ENCODE measurements at regions not wholly inside any gene's neighbourhood (a gene's known extent, or its start where the extent isn't known, plus 50 kb on each side); places are given as distances from the start of the nearest gene placed in this dataset.

- no peaks in the 10 kb centered on the region for H3K36me3 ChIP-seq
- peak overlapping the region; percentile 23 to 62 (median 31) for H3K27ac ChIP-seq
- intact Hi-C loops (cut with DNase I) = no loop called here
- H3K9me3 ChIP-seq = no peaks in the 10 kb centered on the region
- TF ChIP-seq POLR2A (IDR thresholded peaks at IDR 0.05) (no peak), CTCF (IDR thresholded peaks at IDR 0.05) (no peak)
- H3K4me1 ChIP-seq = peaks cover 12 to 17% of the 10 kb centered on the region in 2 donors
- no peak for DNase-seq
- no peak overlapping the region for H3K4me3 ChIP-seq (replicated peaks in 1 of 3)
- WGBS, 2 donors = 74 to 77% methylated on average over 7 of the region's 7 CpGs
- no peaks in the 10 kb centered on the region for H3K27me3 ChIP-seq
These were observed 129.4 kb upstream of the DST start for GRCh38 chr6:56771929-56772607.

GRCh38 chr6:56771189-56771588, 128.5 kb upstream of the DST start:
- intact Hi-C loops (cut with DNase I) = no loop called here
- TF ChIP-seq CTCF (IDR thresholded peaks at IDR 0.05) = no peak
- TF ChIP-seq POLR2A (IDR thresholded peaks at IDR 0.05) = no peak

GRCh38 chr6:56770011-56770520, 127.4 kb upstream of the DST start:
- TF ChIP-seq CTCF (IDR thresholded peaks at IDR 0.05) (no peak), POLR2A (IDR thresholded peaks at IDR 0.05) (no peak)
- intact Hi-C loops (cut with DNase I) = no loop called here
- WGBS, 2 donors = 85 to 93% methylated on average over 2 of the region's 2 CpGs
- Histone ChIP-seq H3K4me1 (peaks cover 12 to 20% of the 10 kb centered on the region in 2 donors), H3K9me3 (no peaks in the 10 kb centered on the region), H3K27ac (no peak overlapping the region), H3K4me3 (replicated peaks in 1 of 3) (no peak overlapping the region), H3K36me3 (no peaks in the 10 kb centered on the region), H3K27me3 (no peaks in the 10 kb centered on the region)
- no peak for DNase-seq

More at GRCh38 chr6:56771189-56771588, 128.5 kb upstream of the DST start:
- H3K4me1 ChIP-seq = peaks cover 12 to 20% of the 10 kb centered on the region in 2 donors
- H3K27me3 ChIP-seq = no peaks in the 10 kb centered on the region
- H3K4me3 ChIP-seq (replicated peaks in 1 of 3) = no peak overlapping the region
- DNase-seq = no peak
- H3K27ac ChIP-seq = no peak overlapping the region
- H3K36me3 ChIP-seq = no peaks in the 10 kb centered on the region
- no peaks in the 10 kb centered on the region for H3K9me3 ChIP-seq

- Histone ChIP-seq H3K36me3 (no peaks in the 10 kb centered on the region), H3K4me3 (replicated peaks in 1 of 3) (no peak overlapping the region), H3K27ac (no peak overlapping the region), H3K9me3 (no peaks in the 10 kb centered on the region), H3K4me1 (peaks cover 8 to 20% of the 10 kb centered on the region in 2 donors), H3K27me3 (no peaks in the 10 kb centered on the region)
- intact Hi-C loops (cut with DNase I) = loop anchor here (10.0 kb wide), 1 partner anchor 77 kb away; no protein-coding TSS in a partner anchor
- no peak for DNase-seq
- TF ChIP-seq CTCF (IDR thresholded peaks at IDR 0.05) = peak in 1 of 6 experiments; percentile 12
- TF ChIP-seq POLR2A (IDR thresholded peaks at IDR 0.05) = no peak
- WGBS, 2 donors = 85 to 87% methylated on average over 4 of the region's 4 CpGs
These were observed 125.3 kb upstream of the DST start for GRCh38 chr6:56767892-56768531.

GRCh38 chr6:56767435-56767834, 124.7 kb upstream of the DST start:
- no peak overlapping the region for H3K4me3 ChIP-seq (replicated peaks in 1 of 3)
- H3K4me1 ChIP-seq = peaks cover 4 to 14% of the 10 kb centered on the region in 2 donors
- intact Hi-C loops (cut with DNase I) = loop anchor here (10.0 kb wide), 1 partner anchor 77 kb away; no protein-coding TSS in a partner anchor
- DNase-seq = no peak
- H3K27ac ChIP-seq = no peak overlapping the region
- H3K27me3 ChIP-seq = no peaks in the 10 kb centered on the region
- TF ChIP-seq CTCF (IDR thresholded peaks at IDR 0.05) = no peak
- no peak for TF ChIP-seq POLR2A (IDR thresholded peaks at IDR 0.05)
- 93 to 94% methylated on average over 7 of the region's 7 CpGs for WGBS, 2 donors
- H3K9me3 ChIP-seq = no peaks in the 10 kb centered on the region
- no peaks in the 10 kb centered on the region for H3K36me3 ChIP-seq

Data from thyroid gland (tissue), 4 donors.